Fibroblast of peridontal ligament (primary cell): ENCODE measurements at regions not wholly inside any gene's neighbourhood (a gene's known extent, or its start where the extent isn't known, plus 50 kb on each side); places are given as distances from the start of the nearest gene placed in this dataset.
A peak's percentile ranks its signal among the peaks of the same experiment; 100 is the strongest.
"Not testable (repeated sequence)": the region's sequence is repeated elsewhere in the genome, so short reads cannot be mapped to it uniquely, and the experiment has no call there.

Experiments used
- DNase-seq: peaks from one replicate; pipeline ENCODE4 v3.0.0-alpha.2; 2010; ENCODE audit errors: extremely low read depth

GRCh38 chr3:178087376-178087775 lies 448.9 kb upstream of the KCNMB2 start:
- no peak for DNase-seq

DNA sequence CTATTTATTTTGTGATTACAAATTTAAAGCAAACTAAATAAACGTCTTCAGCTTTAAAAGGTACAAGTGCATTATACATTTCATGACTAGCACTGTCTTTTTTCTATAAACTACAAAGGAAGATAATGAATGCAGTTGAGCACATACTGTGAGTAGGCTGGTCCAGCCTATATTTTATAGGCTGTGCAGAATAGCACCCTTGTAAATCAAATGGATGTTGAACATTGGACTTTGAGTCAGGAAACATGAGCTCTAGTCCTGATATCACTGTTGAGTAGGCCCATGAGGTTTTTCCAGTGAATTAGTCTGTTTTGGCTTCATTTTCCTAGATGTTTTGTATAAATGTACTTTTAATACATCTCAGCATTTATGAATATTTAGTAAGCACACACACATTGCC lies 447.3 kb upstream of the KCNMB2 start:
- no peak for DNase-seq

DNA sequence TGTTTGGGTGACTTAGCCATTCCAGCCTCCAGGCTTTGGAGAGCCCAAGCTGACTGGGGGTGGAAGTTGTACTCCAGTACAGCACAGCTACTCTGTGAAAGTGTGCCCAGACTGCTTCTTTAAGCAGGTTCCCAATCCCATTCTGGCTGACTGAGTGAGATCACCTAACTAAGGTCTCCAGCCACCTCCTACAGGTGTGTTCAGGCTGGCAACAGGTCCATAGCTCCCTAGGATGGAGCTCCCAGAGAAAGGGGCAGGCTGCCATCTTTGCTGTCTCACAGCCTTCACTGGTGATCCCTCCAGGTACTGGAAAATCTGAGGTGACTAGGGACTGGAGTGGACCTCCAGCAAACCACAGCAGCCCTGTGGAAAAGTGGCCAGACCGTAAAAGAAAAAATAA lies 445.3 kb upstream of the KCNMB2 start:
- no peak for DNase-seq

- no peak for DNase-seq
These were observed 440.7 kb upstream of the KCNMB2 start for GRCh38 chr3:178095522-178095921.

GRCh38 chr3:178096955-178097354 lies 439.3 kb upstream of the KCNMB2 start:
- no peak for DNase-seq

DNA sequence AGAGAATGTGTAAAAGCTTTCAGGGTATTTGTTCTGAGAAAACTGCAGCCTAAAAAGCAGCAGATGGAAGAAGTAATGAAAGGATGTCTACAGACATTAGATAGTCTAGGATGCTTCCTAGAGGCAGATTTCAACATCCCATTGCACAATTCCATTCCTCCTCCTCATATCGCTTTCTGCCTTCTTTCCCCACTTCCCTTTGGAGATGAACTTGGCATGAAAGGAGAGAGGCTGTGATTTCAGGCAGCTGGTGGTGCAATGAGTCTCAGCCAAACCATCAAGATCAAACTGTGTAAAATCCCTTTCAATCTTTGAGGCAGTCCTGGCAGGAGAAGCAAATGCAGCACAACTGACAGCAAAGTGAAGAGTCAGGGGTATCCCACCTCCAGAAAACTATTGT lies 438.7 kb upstream of the KCNMB2 start:
- DNase-seq, result peak; percentile 99

- DNase-seq, result no peak
These were observed 437.0 kb upstream of the KCNMB2 start for GRCh38 chr3:178099274-178099673.

DNA sequence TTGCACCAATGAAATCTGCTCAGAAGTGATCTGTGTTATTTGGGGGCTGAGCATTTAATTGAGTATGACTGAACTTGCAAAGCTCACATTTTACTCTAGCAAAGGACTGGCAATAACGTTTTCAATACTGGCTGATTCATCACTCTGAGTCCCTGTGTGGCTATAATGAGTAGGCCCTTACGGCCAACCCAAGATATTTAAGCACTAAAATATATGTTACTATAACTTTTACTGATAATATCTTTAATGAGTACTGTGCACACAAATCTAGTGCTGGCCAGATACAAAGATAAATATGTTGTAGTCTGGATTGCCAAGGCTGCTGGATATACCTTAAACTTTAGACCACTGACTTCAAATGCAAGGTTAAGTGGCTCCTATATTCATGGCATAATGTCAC lies 436.4 kb upstream of the KCNMB2 start:
- DNase-seq, result no peak

DNA sequence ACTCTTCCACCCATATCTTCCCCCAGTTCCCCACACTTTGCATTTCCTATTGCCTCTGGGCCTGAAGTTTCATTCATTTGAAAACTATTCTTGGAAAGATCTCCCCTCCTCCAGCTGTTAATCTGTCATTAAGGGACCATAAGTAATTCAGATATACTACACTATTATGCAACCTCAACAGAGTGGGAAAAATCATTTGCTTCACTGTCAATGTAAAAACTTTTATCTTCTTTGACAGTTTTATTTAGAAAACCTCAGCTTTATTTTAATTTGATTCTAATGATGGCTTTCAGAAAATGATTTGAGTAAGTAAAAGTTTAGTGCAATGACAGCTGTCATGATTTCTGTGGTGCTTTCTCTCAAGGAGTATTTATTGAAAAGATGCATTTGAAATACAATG lies 435.3 kb upstream of the KCNMB2 start:
- no peak for DNase-seq

GRCh38 chr3:178103140-178103539 lies 433.1 kb upstream of the KCNMB2 start:
- DNase-seq, result no peak

DNA sequence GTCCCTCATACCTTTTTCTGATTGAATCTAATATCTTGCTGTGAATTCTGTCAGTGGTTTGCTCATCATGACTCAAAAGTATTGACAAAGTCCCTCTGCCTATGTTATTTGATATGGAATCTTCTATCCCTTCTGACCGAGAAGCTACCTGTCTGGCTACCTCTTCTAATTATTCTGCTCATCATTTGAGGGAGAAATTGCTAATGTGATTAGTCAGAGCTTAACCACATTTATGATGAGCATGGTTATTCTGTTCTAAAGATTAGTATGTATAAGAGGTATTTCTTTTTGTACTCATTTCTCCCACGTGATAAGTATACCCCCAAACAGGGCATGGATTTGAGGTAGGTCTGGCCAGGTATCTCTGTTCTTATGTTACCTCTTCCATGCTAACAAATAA lies 428.4 kb upstream of the KCNMB2 start:
- no peak for DNase-seq

DNA sequence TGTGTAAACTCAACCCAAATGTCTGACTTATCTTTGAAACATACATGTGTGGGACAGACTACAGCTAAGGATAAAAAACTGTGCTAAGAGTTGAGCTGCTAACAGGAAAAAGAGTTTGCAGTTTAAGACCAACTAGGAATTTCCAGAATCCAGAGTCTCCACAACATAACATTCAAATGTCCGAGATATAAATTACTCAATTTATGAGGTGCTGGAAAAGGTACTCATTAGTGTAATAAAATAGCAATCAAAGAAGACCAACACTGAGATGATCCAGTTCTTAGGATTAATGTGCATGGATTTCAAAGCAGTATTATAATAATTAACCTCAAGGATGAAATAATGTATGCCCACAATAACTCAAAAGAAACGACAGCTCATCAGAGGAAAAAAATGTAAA lies 426.5 kb upstream of the KCNMB2 start:
- no peak for DNase-seq

- no peak for DNase-seq
These were observed 424.1 kb upstream of the KCNMB2 start for GRCh38 chr3:178112134-178112533.

GRCh38 chr3:178112552-178112951 lies 423.7 kb upstream of the KCNMB2 start:
- DNase-seq, result not testable (repeated sequence)

- no peak for DNase-seq
These were observed 418.6 kb upstream of the KCNMB2 start for GRCh38 chr3:178117641-178118040.

- DNase-seq, result peak; percentile 80
These were observed 416.5 kb upstream of the KCNMB2 start for GRCh38 chr3:178119608-178120295.

DNA sequence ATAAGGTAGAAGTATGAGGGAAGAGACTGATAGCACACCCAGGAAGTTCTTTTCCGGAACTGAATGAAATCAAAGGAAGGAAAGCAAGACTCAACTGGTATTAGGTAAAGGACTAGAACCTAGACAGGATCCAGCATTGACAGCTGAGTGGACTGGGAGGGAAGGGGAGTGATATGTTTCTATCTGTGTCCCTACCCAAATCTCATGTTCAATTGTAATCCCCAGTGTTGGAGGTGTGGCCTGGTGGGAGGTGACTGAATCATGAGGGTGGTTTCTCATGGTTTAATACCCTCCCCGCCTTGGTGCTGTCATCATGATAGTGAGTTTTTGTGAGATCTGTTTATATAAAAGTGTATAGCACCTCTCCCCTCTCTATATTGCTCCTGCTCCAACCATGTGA lies 415.9 kb upstream of the KCNMB2 start:
- DNase-seq, result no peak

DNA sequence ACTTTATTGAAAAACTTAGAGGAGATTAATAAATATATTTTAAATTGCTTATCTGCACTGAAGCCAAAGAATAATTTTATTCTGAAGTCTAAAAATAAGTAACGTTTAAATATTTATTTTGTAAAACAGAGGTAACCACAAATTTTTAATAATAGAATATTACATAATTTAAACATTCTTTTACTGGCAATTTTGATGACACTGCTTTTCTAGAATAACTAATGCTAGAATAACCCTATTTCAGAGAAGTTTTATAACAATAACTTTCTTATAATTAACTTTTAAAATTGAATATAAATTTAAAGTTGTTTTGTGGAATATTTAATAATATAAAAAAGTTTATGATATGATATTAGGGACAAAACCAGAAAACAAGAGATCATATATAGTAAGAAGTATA lies 409.6 kb upstream of the KCNMB2 start:
- DNase-seq, result no peak

GRCh38 chr3:178127221-178127620 lies 409.0 kb upstream of the KCNMB2 start:
- no peak for DNase-seq

DNA sequence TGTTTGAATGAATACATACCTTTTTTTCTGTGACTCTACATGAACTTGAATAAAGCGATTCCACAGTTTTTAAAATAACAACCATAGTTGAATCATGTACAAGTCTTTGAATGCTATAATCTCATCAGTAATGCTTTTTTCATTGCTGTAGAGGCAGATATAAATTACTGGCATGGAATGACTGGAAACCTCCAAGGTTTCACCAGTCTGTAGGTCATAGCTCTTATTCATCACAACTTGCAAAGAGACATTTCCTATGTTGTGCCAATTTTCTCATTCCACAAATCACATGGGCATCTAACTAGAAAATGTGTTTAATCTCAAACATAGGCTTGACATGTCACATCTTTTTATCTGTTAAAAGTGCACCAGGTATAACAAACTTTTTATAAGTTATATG lies 407.1 kb upstream of the KCNMB2 start:
- DNase-seq, result peak; percentile 23

DNA sequence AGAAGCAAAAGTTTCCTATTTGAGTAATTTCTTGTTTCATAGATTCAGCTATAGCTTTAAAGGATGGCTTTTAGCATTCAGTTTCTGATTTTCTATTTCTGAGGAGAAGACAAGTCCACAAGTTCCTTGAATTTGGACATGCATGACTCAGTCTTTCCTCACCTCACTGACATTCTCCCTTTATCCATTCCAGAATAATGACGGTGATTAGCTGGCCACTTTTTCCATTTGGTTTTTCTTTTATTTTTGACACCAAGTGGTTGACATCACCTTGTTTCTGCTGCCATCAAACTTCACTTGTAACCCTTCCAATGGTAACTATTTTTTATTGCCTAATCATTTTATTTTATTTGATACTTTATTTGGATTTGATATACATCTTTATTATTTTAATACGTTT lies 404.4 kb upstream of the KCNMB2 start:
- DNase-seq, result peak; percentile 31

DNA sequence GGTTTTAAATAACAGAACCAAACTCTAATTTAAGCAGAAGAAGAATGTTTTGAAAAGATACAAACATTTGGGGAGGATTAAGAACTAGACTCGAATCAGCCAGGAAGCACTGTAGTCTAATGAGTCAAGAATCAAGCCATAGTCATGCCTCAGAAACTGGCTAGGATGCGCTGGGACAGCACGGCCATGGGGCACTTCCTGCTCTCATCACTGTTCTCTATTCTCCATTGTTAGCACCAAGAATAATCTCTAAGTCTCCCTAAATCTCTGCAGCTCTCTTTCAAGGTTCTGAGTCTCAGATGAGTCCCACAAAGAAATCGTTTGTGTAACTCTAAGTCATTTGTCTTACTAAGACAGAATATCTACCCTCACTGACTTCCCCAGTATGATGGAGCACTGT lies 399.0 kb upstream of the KCNMB2 start:
- no peak for DNase-seq

GRCh38 chr3:178137831-178138230 lies 398.4 kb upstream of the KCNMB2 start:
- no peak for DNase-seq

- DNase-seq, result peak; percentile 39
These were observed 397.1 kb upstream of the KCNMB2 start for GRCh38 chr3:178139116-178139515.
